HEK293T (cell line): ENCODE measurements at regions not wholly inside any gene's neighbourhood (a gene's known extent, or its start where the extent isn't known, plus 50 kb on each side); places are given as distances from the start of the nearest gene placed in this dataset.

ENCODE experiments used
- CTCF ChIA-PET: fragments of 350-600 bp; formaldehyde crosslinking; extraction: SDS; loops from one replicate; lab custom pipeline; 2021; ENCODE audit warnings: antibody characterized with exemption, inconsistent platforms; lab: Yijun Ruan, JAX
- POLR2A ChIA-PET: fragments of 350-600 bp; formaldehyde crosslinking; extraction: SDS; loops from one replicate; lab custom pipeline; 2020; ENCODE audit warnings: antibody characterized with exemption, inconsistent platforms; lab: Yijun Ruan, JAX
- DNase-seq: peaks from one replicate; pipeline ENCODE4 v3.0.0; 2012; ENCODE audit warnings: mixed read lengths; ENCODE audit errors: extremely low spot score
- ARNT ChIP-seq: fragments of 450-650 bp; IDR thresholded peaks from 2 replicates; pipeline ENCODE4 v1.6.1; 2017; ENCODE audit warnings: mild to moderate bottlenecking
- BHLHE40 ChIP-seq: fragments of 450-650 bp; IDR thresholded peaks from 2 replicates; pipeline ENCODE4 v1.6.1; 2016; ENCODE audit warnings: mild to moderate bottlenecking, moderate library complexity, borderline replicate concordance
- CTBP1 ChIP-seq: fragments of 450-650 bp; IDR thresholded peaks from 2 replicates; pipeline ENCODE4 v1.6.1; 2016; ENCODE audit warnings: borderline replicate concordance
- ELF4 ChIP-seq: fragments of 450-650 bp; IDR thresholded peaks from 2 replicates; pipeline ENCODE4 v1.6.1; 2017; ENCODE audit warnings: antibody characterized with exemption
- FOXA1 ChIP-seq: fragments of 450-650 bp; IDR thresholded peaks from 2 replicates; pipeline ENCODE4 v1.6.1; 2016; ENCODE audit warnings: mild to moderate bottlenecking
- FOXK2 ChIP-seq: fragments of 450-650 bp; IDR thresholded peaks from 2 replicates; pipeline ENCODE4 v1.6.1; 2016; ENCODE audit warnings: mild to moderate bottlenecking
- FOXM1 ChIP-seq: fragments of 450-650 bp; IDR thresholded peaks from 2 replicates; pipeline ENCODE4 v1.6.1; 2017; ENCODE audit warnings: mild to moderate bottlenecking, borderline replicate concordance
- HDGF ChIP-seq: fragments of 450-650 bp; IDR thresholded peaks from 2 replicates; pipeline ENCODE4 v1.6.1; 2017; ENCODE audit warnings: antibody characterized with exemption, borderline replicate concordance
- L3MBTL2 ChIP-seq: fragments of 450-650 bp; conservative IDR thresholded peaks from 2 replicates; pipeline ENCODE4 v1.6.1; 2016; ENCODE audit warnings: mild to moderate bottlenecking
- LEF1 ChIP-seq: fragments of 450-650 bp; IDR thresholded peaks from 2 replicates; pipeline ENCODE4 v1.6.1; 2017; ENCODE audit warnings: mild to moderate bottlenecking, borderline replicate concordance
- NFRKB ChIP-seq: fragments of 450-650 bp; IDR thresholded peaks from 2 replicates; pipeline ENCODE4 v1.6.1; 2016; ENCODE audit warnings: mild to moderate bottlenecking, moderate library complexity
- SP1 ChIP-seq: fragments of 450-650 bp; IDR thresholded peaks from 2 replicates; pipeline ENCODE4 v1.6.1; 2017
- SUZ12 ChIP-seq: fragments of 450-650 bp; IDR thresholded peaks from 2 replicates; pipeline ENCODE4 v1.6.1; 2016; ENCODE audit warnings: mild to moderate bottlenecking
- TARDBP ChIP-seq: fragments of 450-650 bp; IDR thresholded peaks from 2 replicates; pipeline ENCODE4 v1.6.1; 2016
- ZNF384 ChIP-seq: fragments of 450-650 bp; IDR thresholded peaks from 2 replicates; pipeline ENCODE4 v1.6.1; 2016
- TF ChIP-seq, protein P1 (sequence below): fragments of 450-650 bp; IDR thresholded peaks from 2 replicates; pipeline ENCODE4 v1.6.1; 2016

DNA sequence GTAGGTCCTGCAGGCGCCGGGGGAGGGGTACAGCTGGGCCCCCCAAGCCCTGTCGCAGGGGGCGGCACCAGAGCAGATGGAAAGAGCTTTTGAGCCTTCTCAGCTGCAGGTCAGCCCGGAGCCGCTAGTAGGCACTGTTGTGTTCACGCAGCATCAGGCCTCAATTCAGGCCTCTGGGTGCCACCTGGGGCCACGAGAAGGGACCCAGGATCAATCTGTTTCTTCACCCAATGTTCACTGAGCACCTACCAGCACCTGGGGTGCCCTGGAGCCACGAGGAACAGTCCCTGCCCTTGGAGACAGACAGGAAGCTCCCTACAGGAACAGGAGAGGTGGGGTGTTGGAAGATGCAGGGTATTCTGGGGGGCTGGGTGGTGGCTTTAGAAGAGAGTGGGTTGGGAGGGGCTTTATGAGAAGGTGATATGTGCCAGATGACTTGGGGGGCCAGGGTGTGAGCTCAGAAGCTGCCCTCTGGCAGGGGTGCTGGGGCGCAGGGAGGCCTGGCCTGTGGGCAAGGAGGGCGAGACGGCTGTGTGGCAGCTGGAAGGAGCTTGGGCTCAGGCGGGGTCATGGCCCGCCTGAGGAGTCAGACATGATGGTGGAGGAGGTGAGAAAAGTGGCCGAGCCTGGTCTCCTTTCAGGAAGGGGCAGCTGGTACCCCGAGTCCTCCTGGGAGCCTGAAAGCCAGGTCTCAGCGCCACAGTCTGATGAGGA lies 121.9 kb upstream of the GSE1 start:
- TF ChIP-seq SUZ12 (no peak), ARNT (no peak), ELF4 (no peak), L3MBTL2 (no peak)
- ChIA-PET POLR2A (no interaction called here), CTCF (interaction anchor here (0.5 to 2.8 kb wide), 17 partner anchors 8 to 246 kb away, joined by 3 to 14 read pairs (median 4); no protein-coding TSS in a partner anchor)
- DNase-seq: peak; percentile 70

DNA sequence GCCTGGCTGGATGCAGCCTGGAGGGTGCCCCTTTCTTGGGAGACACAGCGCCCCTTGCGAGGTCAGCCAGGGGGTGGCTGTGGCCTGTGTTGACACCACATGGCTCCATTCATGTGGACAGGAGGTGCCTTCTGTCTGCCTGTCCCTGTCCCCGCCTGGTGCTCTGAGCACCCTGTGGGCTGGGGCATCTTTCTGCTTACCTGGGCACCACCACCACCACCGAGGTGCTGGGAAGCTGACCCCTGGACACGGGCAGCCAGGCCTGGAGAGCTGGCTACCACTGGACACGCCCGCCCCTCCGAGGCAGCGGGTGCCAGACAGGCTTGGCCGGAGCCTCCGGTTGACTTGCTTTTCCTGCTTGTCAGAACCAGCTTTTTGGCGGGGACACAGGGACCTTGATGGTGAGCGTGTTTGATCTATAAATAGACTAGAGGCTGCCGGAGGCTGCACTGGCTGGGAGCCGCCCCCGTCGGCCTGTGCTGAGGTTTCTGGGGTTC lies 121.3 kb upstream of the GSE1 start:
- DNase-seq: no peak
- POLR2A ChIA-PET: no interaction called here
- CTCF ChIA-PET: interaction anchor here (0.6 to 2.8 kb wide), 10 partner anchors 9 to 126 kb away, joined by 3 to 14 read pairs (median 6); no protein-coding TSS in a partner anchor
- TF ChIP-seq L3MBTL2 (no peak), ZNF384 (no peak), ELF4 (no peak), TARDBP (no peak), NFRKB (no peak), FOXM1 (no peak), FOXA1 (no peak)

DNA sequence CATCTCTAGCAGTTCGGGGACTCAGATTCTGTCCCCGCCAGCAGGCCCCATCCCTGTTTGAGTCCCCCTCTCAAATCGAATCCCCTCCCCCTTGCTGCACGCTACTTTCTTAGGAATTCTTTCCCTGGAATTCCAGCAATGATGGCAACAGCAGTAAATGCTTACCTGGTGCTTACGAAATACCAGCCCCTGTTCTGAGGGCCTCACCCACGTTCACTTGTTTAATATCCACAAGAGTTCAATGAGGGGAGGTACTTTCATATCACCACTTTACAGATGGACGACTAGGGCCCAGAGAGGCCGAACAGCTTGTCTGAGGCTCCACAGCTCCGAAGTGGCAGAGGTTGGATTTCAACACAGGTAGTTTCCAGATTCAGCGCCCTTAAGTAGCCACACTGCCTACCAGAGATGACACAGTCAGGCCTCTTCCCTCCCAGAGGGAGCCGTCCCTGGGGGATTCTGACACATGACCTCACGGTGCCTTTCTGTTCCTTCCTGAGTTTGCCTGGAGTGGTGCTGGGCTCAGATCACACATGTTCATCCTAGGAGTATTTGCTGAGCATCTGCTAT lies 120.7 kb upstream of the GSE1 start:
- no peak for DNase-seq
- CTCF ChIA-PET: interaction anchor here (0.6 to 2.8 kb wide), 5 partner anchors 10 to 125 kb away, joined by 3 to 14 read pairs (median 10); no protein-coding TSS in a partner anchor
- POLR2A ChIA-PET: no interaction called here
- TF ChIP-seq ARNT (no peak), SP1 (no peak), SUZ12 (no peak), FOXK2 (no peak), ZNF384 (no peak), FOXM1 (no peak)
- TF ChIP-seq, protein P1, sequence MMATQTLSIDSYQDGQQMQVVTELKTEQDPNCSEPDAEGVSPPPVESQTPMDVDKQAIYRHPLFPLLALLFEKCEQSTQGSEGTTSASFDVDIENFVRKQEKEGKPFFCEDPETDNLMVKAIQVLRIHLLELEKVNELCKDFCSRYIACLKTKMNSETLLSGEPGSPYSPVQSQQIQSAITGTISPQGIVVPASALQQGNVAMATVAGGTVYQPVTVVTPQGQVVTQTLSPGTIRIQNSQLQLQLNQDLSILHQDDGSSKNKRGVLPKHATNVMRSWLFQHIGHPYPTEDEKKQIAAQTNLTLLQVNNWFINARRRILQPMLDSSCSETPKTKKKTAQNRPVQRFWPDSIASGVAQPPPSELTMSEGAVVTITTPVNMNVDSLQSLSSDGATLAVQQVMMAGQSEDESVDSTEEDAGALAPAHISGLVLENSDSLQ: no peak

DNA sequence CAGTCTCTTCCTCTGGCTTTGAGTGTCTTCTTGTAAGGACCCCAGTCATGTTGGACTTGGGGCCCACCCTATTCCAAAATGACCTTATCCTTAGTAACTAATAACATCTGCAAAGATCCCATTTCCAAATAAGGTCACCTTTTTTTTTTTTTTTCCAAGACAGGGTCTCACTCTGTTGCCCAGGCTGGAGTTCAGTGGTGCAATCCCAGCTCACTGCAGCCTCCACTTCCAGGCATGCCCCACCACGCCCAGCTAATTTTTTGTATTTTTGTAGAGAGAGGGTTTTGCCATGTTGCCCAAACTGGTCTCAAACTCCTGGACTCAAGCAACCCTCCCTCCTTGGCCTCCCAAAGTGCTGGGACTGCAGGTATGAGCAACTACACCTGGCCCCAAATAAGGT lies 118.8 kb upstream of the GSE1 start:
- CTCF ChIA-PET: interaction anchor here (1.4 kb wide), 1 partner anchor 122 kb away, joined by 3 read pairs; no protein-coding TSS in a partner anchor
- TF ChIP-seq ZNF384: peak; percentile 6; the same call in 1 of the 2 replicates
- TF ChIP-seq TARDBP: no peak
- no peak for TF ChIP-seq CTBP1
- no peak for TF ChIP-seq SP1
- TF ChIP-seq LEF1: no peak
- no peak for TF ChIP-seq FOXA1
- TF ChIP-seq NFRKB: no peak
- no peak for TF ChIP-seq FOXM1
- no peak for TF ChIP-seq ARNT
- POLR2A ChIA-PET: no interaction called here
- DNase-seq: no peak

DNA sequence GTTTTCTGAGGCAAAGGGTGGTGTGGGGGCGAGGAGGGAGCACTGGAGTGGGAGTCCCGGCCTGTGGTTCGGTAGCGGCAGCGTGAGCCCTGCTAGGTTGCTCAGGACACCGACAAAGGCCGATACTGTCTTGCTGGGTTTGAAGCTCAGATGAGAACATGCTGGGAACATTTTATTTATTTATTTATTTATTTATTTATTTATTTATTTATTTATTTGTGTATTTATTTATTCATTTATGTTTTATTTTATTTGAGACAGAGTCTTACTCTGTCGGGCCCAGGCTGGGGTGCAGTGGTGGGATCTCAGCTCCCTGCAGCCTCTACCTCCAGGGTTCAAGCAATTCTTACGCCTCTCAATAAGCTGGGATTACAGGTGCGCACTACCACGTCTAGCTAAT lies 117.9 kb upstream of the GSE1 start:
- TF ChIP-seq L3MBTL2 (no peak), LEF1 (no peak), NFRKB (no peak), HDGF (no peak), FOXK2 (no peak), SUZ12 (no peak), FOXA1 (no peak), TARDBP (no peak), ZNF384 (no peak), FOXM1 (no peak), BHLHE40 (no peak), ELF4 (no peak), CTBP1 (no peak), ARNT (no peak), SP1 (no peak)
- TF ChIP-seq, protein P1: no peak
- no peak for DNase-seq
- CTCF ChIA-PET: no interaction called here
- POLR2A ChIA-PET: no interaction called here

DNA sequence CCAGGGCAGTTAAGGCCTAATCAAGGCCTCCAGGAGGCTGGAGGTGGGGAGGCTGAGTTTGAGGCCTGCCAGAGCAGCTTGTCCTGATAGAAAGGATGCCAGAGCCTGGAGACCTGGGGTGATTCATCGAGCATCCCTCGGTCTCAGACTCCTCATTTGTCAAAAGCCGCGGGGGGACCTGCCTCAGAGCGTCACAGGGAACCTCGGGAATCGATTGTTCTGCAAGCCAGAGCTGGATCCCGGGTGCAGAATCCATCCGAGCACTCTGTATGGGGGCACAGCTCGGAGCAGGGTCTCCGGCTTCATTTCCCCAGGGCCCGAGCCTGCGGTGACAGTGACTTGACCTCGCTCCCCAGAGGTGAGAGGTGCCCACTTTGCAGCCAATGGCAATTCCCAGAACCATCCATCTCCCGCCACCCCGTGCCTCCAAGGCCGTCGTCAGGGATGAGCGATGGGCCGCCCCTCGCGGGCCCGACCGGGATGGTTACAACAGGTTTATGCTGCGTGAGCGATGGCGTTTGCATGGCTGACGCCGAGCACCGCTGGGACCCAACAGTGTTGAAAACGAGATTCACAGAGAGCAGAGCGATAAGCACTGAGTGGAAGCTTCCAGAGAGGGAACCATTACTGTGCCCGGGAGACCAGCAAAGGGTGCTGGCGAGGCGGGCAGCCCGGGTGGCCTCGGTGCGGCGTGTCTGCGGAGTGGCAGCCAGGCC lies 117.1 kb upstream of the GSE1 start:
- DNase-seq: no peak
- ChIA-PET POLR2A (no interaction called here), CTCF (no interaction called here)
- TF ChIP-seq SP1: no peak
- no peak for TF ChIP-seq BHLHE40
- no peak for TF ChIP-seq CTBP1
- TF ChIP-seq ELF4: no peak
- no peak for TF ChIP-seq FOXM1
- TF ChIP-seq, protein P1: no peak
